Left hindlimb (tissue), 1 donor: ENCODE measurements at regions not wholly inside any gene's neighbourhood (a gene's known extent, or its start where the extent isn't known, plus 50 kb on each side); places are given as distances from the start of the nearest gene placed in this dataset.
"Not testable (repeated sequence)": the region's sequence is repeated elsewhere in the genome, so short reads cannot be mapped to it uniquely, and the experiment has no call there.

Experiments
- DNase-seq: peaks from one replicate; pipeline ENCODE4 v3.0.0-alpha.2; 2018

- DNase-seq, result no peak
Measured at GRCh38 chr7:20839196-20839735, 52.6 kb upstream of the SP8 start.

GRCh38 chr7:20839987-20840386 is 53.3 kb upstream of the SP8 start:
- no peak for DNase-seq

DNA sequence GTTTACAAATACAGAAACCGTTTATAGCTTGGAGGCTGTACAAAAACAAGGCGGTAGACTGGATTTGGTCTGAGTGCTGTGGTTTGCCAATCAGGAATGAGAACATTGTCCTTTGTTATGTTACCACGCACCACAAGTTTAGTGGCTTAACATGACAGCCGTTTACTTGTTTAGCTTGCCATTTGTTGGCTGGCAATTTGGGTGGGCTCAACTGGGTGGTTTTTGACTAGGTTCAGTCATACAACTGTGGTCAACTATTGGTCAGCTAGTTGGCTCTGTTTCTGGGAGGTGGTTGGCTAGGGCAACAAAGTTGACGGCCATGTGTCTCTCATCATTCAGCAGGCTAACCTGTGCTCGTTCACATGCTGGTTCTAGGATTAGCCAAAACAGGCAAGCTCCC is 60.1 kb upstream of the SP8 start:
- DNase-seq, result no peak

DNA sequence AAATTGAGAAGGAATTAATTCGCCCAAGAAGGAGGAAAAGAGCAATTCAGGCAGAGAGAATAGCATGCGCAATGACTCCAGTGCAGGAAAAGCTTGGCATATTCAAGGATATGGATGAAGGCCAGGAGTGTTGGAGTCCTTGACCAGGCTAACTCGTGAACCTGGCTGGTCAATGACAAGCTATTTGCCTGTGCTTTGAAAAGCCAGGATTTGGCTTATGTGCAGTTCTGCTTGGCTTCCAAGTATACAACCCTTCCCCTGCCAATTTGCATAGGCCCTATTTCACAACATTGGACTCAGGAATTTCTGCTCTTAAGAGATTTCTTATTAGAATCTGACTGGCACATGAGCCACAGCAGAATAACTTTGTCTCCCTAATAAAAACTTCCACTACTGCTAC is 72.3 kb upstream of the SP8 start:
- no peak for DNase-seq

DNA sequence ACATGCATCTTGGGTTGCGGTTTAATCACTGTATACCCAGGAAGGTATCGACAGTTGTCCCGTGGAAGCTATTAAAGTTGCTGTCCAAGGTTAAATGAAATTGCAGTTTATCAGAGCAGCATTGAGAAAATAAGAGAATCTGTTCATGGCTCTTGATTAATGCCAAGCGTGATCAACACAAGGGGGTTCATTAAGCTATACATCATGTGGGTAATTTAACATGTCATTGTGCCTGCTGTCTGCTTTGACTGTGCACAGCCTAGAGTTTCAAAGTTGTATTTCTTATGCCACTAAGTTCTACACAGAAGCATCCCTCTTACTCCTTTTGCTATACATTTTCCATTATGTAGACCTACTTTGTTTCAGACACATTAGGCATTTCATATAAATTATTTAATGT is 74.8 kb upstream of the SP8 start:
- no peak for DNase-seq

DNA sequence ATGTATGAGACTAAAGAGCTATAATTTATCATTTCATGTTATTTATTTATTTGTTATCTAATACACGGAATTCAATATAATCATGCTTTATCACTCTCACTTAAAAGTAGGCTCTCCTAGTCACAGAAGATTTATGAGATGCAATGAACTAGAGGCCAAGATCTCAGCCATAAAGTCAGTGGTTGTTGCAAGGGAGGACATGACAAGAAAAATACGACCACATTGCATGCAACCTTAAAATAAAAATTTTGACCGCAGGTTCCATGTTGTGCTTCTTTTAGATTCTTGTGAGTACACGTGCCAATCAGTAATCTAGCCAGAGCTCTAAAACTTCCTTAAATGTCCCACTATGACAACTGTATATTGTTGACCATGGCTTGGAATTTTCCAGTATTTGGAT is 75.9 kb upstream of the SP8 start:
- no peak for DNase-seq

- DNase-seq, result no peak
Measured at GRCh38 chr7:20864221-20864620, 77.5 kb upstream of the SP8 start.

- DNase-seq, result no peak
Measured at GRCh38 chr7:20865684-20866083, 79.0 kb upstream of the SP8 start.

DNA sequence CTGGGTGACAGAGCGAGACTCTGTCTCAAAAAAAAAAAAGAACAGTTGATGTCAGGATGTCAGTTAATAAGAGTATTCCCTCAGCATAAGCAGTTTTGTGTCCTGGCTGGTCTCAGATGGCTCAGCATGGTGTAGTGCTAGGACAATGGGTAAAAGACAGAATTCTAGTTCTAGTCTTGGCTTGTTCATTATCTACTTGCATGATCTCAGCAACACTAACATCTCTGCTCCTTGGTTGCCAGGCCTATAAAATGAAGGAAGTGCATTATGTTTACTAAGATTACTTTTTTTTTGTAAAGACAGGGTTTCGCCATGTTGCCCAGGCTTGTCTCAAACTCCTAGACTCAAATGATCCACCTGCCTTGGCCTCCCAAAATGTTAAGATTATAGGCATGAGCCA is 84.3 kb upstream of the SP8 start:
- DNase-seq, result no peak

- no peak for DNase-seq
Measured at GRCh38 chr7:20892776-20893175, 106.1 kb upstream of the SP8 start.

GRCh38 chr7:20894806-20895205 is 108.1 kb upstream of the SP8 start:
- DNase-seq, result no peak

DNA sequence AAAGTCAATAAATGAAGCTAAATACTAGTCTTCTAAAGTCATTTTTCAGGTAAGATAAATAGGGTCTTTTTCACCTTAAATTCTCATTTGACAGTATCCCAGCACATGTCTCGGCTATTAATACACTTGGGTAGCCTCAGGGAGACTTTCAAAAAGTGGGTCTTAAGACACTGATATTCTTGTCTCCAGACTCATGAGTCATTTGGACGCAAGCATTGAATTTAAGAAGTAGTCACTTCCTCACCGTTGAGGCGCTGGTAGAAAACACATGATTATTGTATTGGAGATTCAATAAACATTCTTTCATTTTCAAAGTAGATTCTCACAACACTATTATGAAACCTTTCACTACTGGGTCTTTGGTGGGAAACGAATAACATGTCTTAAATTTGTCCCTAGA is 108.9 kb upstream of the SP8 start:
- DNase-seq, result no peak

GRCh38 chr7:20896996-20897395 is 110.3 kb upstream of the SP8 start:
- no peak for DNase-seq

- DNase-seq, result no peak
Measured at GRCh38 chr7:20906801-20907453, 120.2 kb upstream of the SP8 start.

GRCh38 chr7:20911081-20911480 is 124.4 kb upstream of the SP8 start:
- no peak for DNase-seq

DNA sequence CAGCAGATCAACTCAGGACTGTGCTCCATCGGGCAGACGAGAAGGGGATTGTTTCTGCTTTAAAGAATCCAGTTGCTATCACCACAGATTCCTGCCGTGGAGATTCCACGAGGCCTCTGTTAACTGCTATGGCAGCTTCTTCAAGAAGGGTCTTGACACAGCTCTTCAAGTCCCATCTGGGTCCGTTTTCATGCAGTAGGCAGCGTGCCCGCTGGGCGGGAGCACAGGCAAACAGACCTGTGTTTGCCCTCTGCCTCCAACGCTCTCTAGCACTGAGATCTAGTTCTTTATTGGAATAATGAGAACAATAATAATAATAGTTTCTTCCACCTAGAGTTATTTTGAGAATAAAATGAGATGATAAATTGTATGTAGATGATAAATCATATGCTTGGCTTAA is 127.2 kb upstream of the SP8 start:
- DNase-seq, result no peak

DNA sequence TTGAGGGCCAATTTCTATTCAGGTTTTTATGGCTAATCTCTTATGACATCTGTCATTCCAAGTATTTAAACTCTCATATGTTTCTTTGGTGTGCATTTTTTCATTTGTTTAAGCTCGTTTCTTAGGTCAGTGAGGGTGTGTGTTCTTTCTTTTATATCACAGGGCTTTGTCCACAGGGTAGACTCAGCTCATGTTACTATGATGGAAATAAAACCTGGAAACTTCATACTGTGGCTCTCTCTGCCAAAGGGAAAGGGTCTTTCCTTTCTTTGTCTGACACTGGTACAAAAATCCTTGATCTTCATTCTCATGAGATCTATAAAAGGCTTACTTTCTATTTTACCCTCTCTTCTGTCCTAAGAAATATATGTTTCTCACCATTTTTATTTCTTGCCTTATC is 129.6 kb upstream of the SP8 start:
- no peak for DNase-seq

- no peak for DNase-seq
Measured at GRCh38 chr7:20917603-20918002, 130.9 kb upstream of the SP8 start.

- DNase-seq, result no peak
Measured at GRCh38 chr7:20918156-20918555, 131.5 kb upstream of the SP8 start.

DNA sequence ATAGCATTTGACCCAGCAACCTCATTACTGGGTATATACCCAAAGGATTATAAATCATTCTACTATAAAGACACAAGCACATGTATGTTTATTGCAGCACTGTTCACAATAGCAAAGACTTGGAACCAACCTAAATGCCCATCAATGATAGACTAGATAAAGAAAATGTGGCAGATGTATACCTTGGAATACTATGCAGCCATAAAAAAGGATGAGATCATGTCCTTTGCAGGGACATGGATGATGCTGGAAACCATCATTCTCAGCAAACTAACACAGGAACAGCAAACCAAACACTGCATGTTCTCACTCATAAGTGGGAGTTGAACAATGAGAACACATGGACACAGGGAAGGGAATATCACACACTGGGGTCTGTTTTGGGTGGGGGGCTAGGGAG is 140.5 kb upstream of the SP8 start:
- not testable (repeated sequence) for DNase-seq

- no peak for DNase-seq
Measured at GRCh38 chr7:20927976-20928375, 141.3 kb upstream of the SP8 start.

DNA sequence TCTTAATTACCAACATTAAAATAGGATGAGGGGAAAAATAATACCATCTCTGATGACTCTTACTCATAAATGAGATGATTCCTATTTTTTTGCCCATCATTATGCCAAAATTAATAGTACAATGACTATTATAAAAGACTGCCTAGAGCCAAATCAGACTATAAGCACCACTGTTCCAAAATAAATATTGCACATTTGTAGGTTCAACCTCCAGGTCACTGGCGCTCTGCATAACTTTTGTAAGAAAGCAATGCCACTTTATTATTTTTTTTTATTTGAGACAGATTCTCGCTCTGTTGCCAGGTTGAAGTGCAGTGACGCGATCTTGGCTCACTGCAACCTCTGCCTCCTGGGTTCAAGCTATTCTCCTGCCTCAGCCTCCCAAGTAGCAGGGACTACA is 142.5 kb upstream of the SP8 start:
- DNase-seq, result no peak

- DNase-seq, result no peak
Measured at GRCh38 chr7:20931739-20932138, 145.1 kb upstream of the SP8 start.

- no peak for DNase-seq
Measured at GRCh38 chr7:20932785-20933527, 146.3 kb upstream of the SP8 start.

DNA sequence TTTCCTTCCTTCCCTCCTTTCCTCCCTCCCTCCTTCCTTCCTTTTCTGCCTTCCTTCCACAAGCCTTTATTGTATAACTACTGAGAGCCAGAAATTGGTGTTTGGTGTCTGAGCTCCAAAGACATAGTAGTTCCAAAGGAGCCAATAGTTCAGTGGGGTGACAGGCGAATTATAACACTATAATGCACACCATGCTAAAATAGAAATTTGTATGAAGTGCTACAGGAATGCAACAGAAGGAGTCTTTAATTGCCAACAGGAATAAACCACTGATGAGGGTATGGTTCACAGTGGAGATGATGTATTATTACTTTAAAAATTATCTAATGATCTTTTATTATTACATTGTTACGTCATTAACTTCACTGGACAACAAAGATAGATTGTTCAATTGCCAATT is 158.8 kb upstream of the SP8 start:
- DNase-seq, result no peak
